WTC11 (cell line): ENCODE measurements at regions not wholly inside any gene's neighbourhood (a gene's known extent, or its start where the extent isn't known, plus 50 kb on each side); places are given as distances from the start of the nearest gene placed in this dataset.

Source experiments
- ATAC-seq: fragments of 200-7000 bp; cut with Tn5 transposase; 2 replicates; pipeline ENCODE4 v1.10.0; 2021; ENCODE audit warnings: mild to moderate bottlenecking, moderate library complexity
- CTCF ChIA-PET: fragments of 300-600 bp; sonication (Branson Sonifier 250); formaldehyde crosslinking; loops from one replicate; lab custom pipeline; 2021; ENCODE audit warnings: antibody characterized with exemption; lab: Charles Lee
- POLR2A ChIA-PET: fragments of 350-600 bp; sonication (Branson Sonifier 250); formaldehyde crosslinking; loops from one replicate; lab custom pipeline; 2021; ENCODE audit warnings: antibody characterized with exemption; lab: Charles Lee
- DNase-seq: peaks from one replicate; pipeline ENCODE4 v3.0.0; 2021; ENCODE audit warnings: low spot score
- H3K27ac Mint-ChIP-seq: 2 replicates; pipeline ENCODE4 v1.8.0; 2021; ENCODE audit warnings: mixed read lengths
- H3K27me3 Mint-ChIP-seq: 2 replicates; pipeline ENCODE4 v1.8.0; 2021; ENCODE audit warnings: low read depth, mild to moderate bottlenecking, moderate library complexity, mixed read lengths
- H3K36me3 Mint-ChIP-seq: 2 replicates; pipeline ENCODE4 v1.8.0; 2021; ENCODE audit warnings: mixed read lengths
- H3K4me1 Mint-ChIP-seq: 2 replicates; pipeline ENCODE4 v1.8.0; 2022; ENCODE audit warnings: mixed read lengths
- H3K4me3 Mint-ChIP-seq: 2 replicates; pipeline ENCODE4 v1.8.0; 2021; ENCODE audit warnings: mild to moderate bottlenecking, moderate library complexity, mixed read lengths
- H3K9me3 Mint-ChIP-seq: 2 replicates; pipeline ENCODE4 v1.8.0; 2021; ENCODE audit warnings: mixed read lengths
- CREB1 ChIP-seq: sonication (generic); formaldehyde crosslinking; IDR thresholded peaks from 2 replicates; pipeline ENCODE4 v1.8.0; 2023; ENCODE audit warnings: mild to moderate bottlenecking, missing genetic modification reagents
- EMX1 ChIP-seq: fragments of 250-450 bp; sonication (Bioruptor Pico); IDR thresholded peaks from 2 replicates; pipeline ENCODE4 v1.8.0; 2021; ENCODE audit warnings: mild to moderate bottlenecking
- ETV6 ChIP-seq: sonication (generic); formaldehyde crosslinking; IDR thresholded peaks from 2 replicates; pipeline ENCODE4 v1.8.1; 2022; ENCODE audit warnings: mild to moderate bottlenecking, missing genetic modification reagents
- FOXK1 ChIP-seq: sonication (generic); formaldehyde crosslinking; IDR thresholded peaks from 2 replicates; pipeline ENCODE4 v1.8.0; 2022; ENCODE audit warnings: mild to moderate bottlenecking, moderate library complexity, missing genetic modification reagents
- NR3C1 ChIP-seq: sonication (generic); formaldehyde crosslinking; conservative IDR thresholded peaks from 2 replicates; pipeline ENCODE4 v1.8.1; 2023; ENCODE audit warnings: low read depth, mild to moderate bottlenecking, missing genetic modification reagents
- PRRX2 ChIP-seq: fragments of 250-450 bp; sonication (Bioruptor Pico); IDR thresholded peaks from 2 replicates; pipeline ENCODE4 v1.8.0; 2021; ENCODE audit warnings: mild to moderate bottlenecking
- TEAD1 ChIP-seq: sonication (generic); formaldehyde crosslinking; IDR thresholded peaks from 2 replicates; pipeline ENCODE4 v1.8.0; 2022; ENCODE audit warnings: mild to moderate bottlenecking, missing genetic modification reagents
- TP53 ChIP-seq: sonication (generic); formaldehyde crosslinking; IDR thresholded peaks from 2 replicates; pipeline ENCODE4 v1.8.1; 2023; ENCODE audit warnings: mild to moderate bottlenecking, missing genetic modification reagents
- ZBTB21 ChIP-seq: sonication (generic); formaldehyde crosslinking; IDR thresholded peaks from 2 replicates; pipeline ENCODE4 v1.8.1; 2023; ENCODE audit warnings: mild to moderate bottlenecking, missing genetic modification reagents, borderline replicate concordance
- ZNF232 ChIP-seq: sonication (generic); formaldehyde crosslinking; IDR thresholded peaks from 2 replicates; pipeline ENCODE4 v1.8.0; 2022; ENCODE audit warnings: mild to moderate bottlenecking, missing genetic modification reagents
- ZNF263 ChIP-seq: sonication (generic); formaldehyde crosslinking; IDR thresholded peaks from 2 replicates; pipeline ENCODE4 v1.8.1; 2022; ENCODE audit warnings: low read depth, mild to moderate bottlenecking, moderate library complexity, missing genetic modification reagents
- ZNF396 ChIP-seq: fragments of 250-450 bp; sonication (Bioruptor Pico); IDR thresholded peaks from 2 replicates; pipeline ENCODE4 v1.8.0; 2021; ENCODE audit warnings: mild to moderate bottlenecking, moderate library complexity, borderline replicate concordance
- ZNF423 ChIP-seq: fragments of 250-450 bp; sonication (Bioruptor Pico); IDR thresholded peaks from 2 replicates; pipeline ENCODE4 v2.1.2; 2022; ENCODE audit warnings: mild to moderate bottlenecking, moderate library complexity
- TF ChIP-seq, protein P1 (sequence below): sonication (generic); formaldehyde crosslinking; IDR thresholded peaks from 2 replicates; pipeline ENCODE4 v1.8.1; 2022; ENCODE audit warnings: mild to moderate bottlenecking, moderate library complexity, missing genetic modification reagents
- TF ChIP-seq, protein P2 (sequence below): sonication (generic); formaldehyde crosslinking; IDR thresholded peaks from 2 replicates; pipeline ENCODE4 v1.8.0; 2023; ENCODE audit warnings: missing genetic modification reagents, mild to moderate bottlenecking, borderline replicate concordance
- TF ChIP-seq, protein P3 (sequence below): sonication (generic); formaldehyde crosslinking; IDR thresholded peaks from 2 replicates; pipeline ENCODE4 v1.8.0; 2022; ENCODE audit warnings: mild to moderate bottlenecking, missing genetic modification reagents
- TF ChIP-seq, protein P4 (sequence below): sonication (generic); formaldehyde crosslinking; conservative IDR thresholded peaks from 2 replicates; pipeline ENCODE4 v1.8.1; 2022; ENCODE audit warnings: mild to moderate bottlenecking, missing genetic modification reagents
- TF ChIP-seq, protein P5 (sequence below): sonication (generic); formaldehyde crosslinking; IDR thresholded peaks from 2 replicates; pipeline ENCODE4 v1.8.1; 2023; ENCODE audit warnings: mild to moderate bottlenecking, missing genetic modification reagents
- TF ChIP-seq, protein P6 (sequence below): sonication (generic); formaldehyde crosslinking; IDR thresholded peaks from 2 replicates; pipeline ENCODE4 v1.8.1; 2023; ENCODE audit warnings: mild to moderate bottlenecking, missing genetic modification reagents, moderate library complexity

DNA sequence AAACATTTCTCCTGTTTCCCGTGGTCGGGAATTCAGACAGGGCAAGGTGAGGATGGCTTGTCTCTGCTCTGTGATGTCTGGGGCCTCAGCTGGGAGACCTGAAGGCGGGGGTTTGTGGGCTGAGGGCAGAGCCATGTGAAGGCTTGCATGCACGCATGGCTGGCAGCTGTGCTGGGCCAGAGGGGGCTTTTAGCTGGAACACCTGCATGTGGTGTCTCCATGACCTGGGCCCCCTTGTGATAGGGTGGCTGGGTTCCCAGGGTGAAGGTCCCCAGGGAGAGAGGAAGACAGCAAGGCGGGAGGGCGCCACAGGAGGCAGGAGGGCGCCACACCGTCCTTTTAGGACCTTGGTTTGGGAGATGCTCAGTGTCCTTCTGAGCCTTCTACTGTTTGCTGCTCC is 101.6 kb upstream of the PRR23E start:
- no peak overlapping the region for H3K27ac Mint-ChIP-seq
- H3K9me3 Mint-ChIP-seq, result peaks cover 15% of the 10 kb centered on the region
- ATAC-seq, result no peak
- H3K4me1 Mint-ChIP-seq, result no peaks in the 10 kb centered on the region; the same call in 1 of the 2 replicates
- DNase-seq, result no peak
- H3K36me3 Mint-ChIP-seq, result peaks cover 7% of the 10 kb centered on the region
- no peak for TF ChIP-seq NR3C1 (CRISPR knock-in tag)
- TF ChIP-seq, protein P1, sequence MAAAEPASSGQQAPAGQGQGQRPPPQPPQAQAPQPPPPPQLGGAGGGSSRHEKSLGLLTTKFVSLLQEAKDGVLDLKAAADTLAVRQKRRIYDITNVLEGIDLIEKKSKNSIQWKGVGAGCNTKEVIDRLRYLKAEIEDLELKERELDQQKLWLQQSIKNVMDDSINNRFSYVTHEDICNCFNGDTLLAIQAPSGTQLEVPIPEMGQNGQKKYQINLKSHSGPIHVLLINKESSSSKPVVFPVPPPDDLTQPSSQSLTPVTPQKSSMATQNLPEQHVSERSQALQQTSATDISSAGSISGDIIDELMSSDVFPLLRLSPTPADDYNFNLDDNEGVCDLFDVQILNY, result no peak
- TF ChIP-seq TEAD1 (CRISPR knock-in tag), result no peak
- TF ChIP-seq ZNF423 (CRISPR knock-in tag), result no peak
- ChIA-PET POLR2A (no interaction called here), CTCF (no interaction called here)
- no peak overlapping the region for H3K4me3 Mint-ChIP-seq
- H3K27me3 Mint-ChIP-seq, result no peaks in the 10 kb centered on the region

DNA sequence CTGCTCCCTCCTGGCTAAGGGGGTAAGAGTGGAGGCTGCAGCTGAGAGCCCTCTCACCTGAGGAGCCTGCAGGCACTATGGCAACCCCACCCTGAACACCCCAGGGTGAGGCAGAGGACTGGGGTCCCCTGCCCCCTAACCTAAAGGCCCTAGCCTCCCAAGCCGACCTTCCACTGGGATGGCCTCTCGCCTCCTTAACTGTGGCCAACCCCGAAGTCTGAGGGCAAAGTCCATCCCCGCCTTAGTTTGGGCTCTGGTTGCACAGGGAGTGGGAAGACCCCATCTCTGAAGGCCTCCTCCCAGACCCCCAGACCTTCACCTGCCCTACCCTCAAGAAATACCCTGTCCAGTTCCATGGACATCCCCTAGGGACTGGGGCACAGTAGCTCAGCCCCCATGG is 100.6 kb upstream of the PRR23E start:
- CTCF ChIA-PET, result no interaction called here

More for the DNA sequence above, 100.6 kb upstream of the PRR23E start:
- POLR2A ChIA-PET, result no interaction called here
- H3K36me3 Mint-ChIP-seq, result peaks cover 7% of the 10 kb centered on the region
- H3K4me3 Mint-ChIP-seq, result no peak overlapping the region
- no peak overlapping the region for H3K27ac Mint-ChIP-seq
- ATAC-seq, result no peak
- peaks cover 15% of the 10 kb centered on the region for H3K9me3 Mint-ChIP-seq
- no peak for TF ChIP-seq PRRX2
- TF ChIP-seq ZBTB21 (CRISPR knock-in tag), result no peak
- no peak for TF ChIP-seq ETV6
- TF ChIP-seq, protein P2, sequence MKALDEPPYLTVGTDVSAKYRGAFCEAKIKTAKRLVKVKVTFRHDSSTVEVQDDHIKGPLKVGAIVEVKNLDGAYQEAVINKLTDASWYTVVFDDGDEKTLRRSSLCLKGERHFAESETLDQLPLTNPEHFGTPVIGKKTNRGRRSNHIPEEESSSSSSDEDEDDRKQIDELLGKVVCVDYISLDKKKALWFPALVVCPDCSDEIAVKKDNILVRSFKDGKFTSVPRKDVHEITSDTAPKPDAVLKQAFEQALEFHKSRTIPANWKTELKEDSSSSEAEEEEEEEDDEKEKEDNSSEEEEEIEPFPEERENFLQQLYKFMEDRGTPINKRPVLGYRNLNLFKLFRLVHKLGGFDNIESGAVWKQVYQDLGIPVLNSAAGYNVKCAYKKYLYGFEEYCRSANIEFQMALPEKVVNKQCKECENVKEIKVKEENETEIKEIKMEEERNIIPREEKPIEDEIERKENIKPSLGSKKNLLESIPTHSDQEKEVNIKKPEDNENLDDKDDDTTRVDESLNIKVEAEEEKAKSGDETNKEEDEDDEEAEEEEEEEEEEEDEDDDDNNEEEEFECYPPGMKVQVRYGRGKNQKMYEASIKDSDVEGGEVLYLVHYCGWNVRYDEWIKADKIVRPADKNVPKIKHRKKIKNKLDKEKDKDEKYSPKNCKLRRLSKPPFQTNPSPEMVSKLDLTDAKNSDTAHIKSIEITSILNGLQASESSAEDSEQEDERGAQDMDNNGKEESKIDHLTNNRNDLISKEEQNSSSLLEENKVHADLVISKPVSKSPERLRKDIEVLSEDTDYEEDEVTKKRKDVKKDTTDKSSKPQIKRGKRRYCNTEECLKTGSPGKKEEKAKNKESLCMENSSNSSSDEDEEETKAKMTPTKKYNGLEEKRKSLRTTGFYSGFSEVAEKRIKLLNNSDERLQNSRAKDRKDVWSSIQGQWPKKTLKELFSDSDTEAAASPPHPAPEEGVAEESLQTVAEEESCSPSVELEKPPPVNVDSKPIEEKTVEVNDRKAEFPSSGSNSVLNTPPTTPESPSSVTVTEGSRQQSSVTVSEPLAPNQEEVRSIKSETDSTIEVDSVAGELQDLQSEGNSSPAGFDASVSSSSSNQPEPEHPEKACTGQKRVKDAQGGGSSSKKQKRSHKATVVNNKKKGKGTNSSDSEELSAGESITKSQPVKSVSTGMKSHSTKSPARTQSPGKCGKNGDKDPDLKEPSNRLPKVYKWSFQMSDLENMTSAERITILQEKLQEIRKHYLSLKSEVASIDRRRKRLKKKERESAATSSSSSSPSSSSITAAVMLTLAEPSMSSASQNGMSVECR (CRISPR knock-in tag), result no peak
- TF ChIP-seq, protein P3, sequence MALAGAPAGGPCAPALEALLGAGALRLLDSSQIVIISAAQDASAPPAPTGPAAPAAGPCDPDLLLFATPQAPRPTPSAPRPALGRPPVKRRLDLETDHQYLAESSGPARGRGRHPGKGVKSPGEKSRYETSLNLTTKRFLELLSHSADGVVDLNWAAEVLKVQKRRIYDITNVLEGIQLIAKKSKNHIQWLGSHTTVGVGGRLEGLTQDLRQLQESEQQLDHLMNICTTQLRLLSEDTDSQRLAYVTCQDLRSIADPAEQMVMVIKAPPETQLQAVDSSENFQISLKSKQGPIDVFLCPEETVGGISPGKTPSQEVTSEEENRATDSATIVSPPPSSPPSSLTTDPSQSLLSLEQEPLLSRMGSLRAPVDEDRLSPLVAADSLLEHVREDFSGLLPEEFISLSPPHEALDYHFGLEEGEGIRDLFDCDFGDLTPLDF, result no peak
- no peak for TF ChIP-seq ZNF396 (CRISPR knock-in tag)
- no peak for TF ChIP-seq EMX1 (CRISPR knock-in tag)
- no peak for TF ChIP-seq CREB1 (CRISPR knock-in tag)
- no peak for TF ChIP-seq TP53
- TF ChIP-seq, protein P4, sequence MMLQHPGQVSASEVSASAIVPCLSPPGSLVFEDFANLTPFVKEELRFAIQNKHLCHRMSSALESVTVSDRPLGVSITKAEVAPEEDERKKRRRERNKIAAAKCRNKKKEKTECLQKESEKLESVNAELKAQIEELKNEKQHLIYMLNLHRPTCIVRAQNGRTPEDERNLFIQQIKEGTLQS (CRISPR knock-in tag), result no peak
- TF ChIP-seq, protein P5, sequence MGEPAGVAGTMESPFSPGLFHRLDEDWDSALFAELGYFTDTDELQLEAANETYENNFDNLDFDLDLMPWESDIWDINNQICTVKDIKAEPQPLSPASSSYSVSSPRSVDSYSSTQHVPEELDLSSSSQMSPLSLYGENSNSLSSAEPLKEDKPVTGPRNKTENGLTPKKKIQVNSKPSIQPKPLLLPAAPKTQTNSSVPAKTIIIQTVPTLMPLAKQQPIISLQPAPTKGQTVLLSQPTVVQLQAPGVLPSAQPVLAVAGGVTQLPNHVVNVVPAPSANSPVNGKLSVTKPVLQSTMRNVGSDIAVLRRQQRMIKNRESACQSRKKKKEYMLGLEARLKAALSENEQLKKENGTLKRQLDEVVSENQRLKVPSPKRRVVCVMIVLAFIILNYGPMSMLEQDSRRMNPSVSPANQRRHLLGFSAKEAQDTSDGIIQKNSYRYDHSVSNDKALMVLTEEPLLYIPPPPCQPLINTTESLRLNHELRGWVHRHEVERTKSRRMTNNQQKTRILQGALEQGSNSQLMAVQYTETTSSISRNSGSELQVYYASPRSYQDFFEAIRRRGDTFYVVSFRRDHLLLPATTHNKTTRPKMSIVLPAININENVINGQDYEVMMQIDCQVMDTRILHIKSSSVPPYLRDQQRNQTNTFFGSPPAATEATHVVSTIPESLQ (CRISPR knock-in tag), result no peak
- no peak for TF ChIP-seq ZNF263 (CRISPR knock-in tag)
- TF ChIP-seq FOXK1 (CRISPR knock-in tag), result no peak
- TF ChIP-seq, protein P6, sequence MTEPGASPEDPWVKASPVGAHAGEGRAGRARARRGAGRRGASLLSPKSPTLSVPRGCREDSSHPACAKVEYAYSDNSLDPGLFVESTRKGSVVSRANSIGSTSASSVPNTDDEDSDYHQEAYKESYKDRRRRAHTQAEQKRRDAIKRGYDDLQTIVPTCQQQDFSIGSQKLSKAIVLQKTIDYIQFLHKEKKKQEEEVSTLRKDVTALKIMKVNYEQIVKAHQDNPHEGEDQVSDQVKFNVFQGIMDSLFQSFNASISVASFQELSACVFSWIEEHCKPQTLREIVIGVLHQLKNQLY (CRISPR knock-in tag), result no peak
- TF ChIP-seq ZNF232 (CRISPR knock-in tag), result no peak
- TF ChIP-seq, all 79 proteins: peak for 0
- Mint-ChIP-seq H3K27me3 (no peaks in the 10 kb centered on the region), H3K4me1 (no peaks in the 10 kb centered on the region; the same call in 1 of the 2 replicates)
- no peak for DNase-seq
